Skeletal muscle satellite cell (primary cell): ENCODE measurements at regions not wholly inside any gene's neighbourhood (a gene's known extent, or its start where the extent isn't known, plus 50 kb on each side); places are given as distances from the start of the nearest gene placed in this dataset.
"Not testable (repeated sequence)": the region's sequence is repeated elsewhere in the genome, so short reads cannot be mapped to it uniquely, and the experiment has no call there.

ENCODE experiments used
- H3K27me3 ChIP-seq: 2 replicates; pipeline ENCODE4 v1.7.0; 2013; ENCODE audit warnings: low read length; ENCODE audit not compliant: control insufficient read depth, insufficient read depth
- H3K36me3 ChIP-seq: 2 replicates; pipeline ENCODE4 v1.7.0; 2013; ENCODE audit warnings: mild to moderate bottlenecking, control low read depth, low read length; ENCODE audit not compliant: insufficient read depth
- H3K4me1 ChIP-seq: 2 replicates; pipeline ENCODE4 v1.7.0; 2013; ENCODE audit warnings: low read length; ENCODE audit not compliant: control insufficient read depth, insufficient read depth
- H3K4me2 ChIP-seq: 2 replicates; pipeline ENCODE4 v1.7.0; 2013; ENCODE audit warnings: mild to moderate bottlenecking, low read length
- H3K4me3 ChIP-seq: 2 replicates; pipeline ENCODE4 v1.7.0; 2013; ENCODE audit warnings: low read length
- H3K9ac ChIP-seq: 2 replicates; pipeline ENCODE4 v1.7.0; 2013; ENCODE audit warnings: mild to moderate bottlenecking, low read depth, low read length, moderate library complexity
- H3K9me3 ChIP-seq: replicated peaks from 2 replicates; pipeline ENCODE4 v1.7.0; 2013; ENCODE audit warnings: mild to moderate bottlenecking, control low read depth, low read length

DNA sequence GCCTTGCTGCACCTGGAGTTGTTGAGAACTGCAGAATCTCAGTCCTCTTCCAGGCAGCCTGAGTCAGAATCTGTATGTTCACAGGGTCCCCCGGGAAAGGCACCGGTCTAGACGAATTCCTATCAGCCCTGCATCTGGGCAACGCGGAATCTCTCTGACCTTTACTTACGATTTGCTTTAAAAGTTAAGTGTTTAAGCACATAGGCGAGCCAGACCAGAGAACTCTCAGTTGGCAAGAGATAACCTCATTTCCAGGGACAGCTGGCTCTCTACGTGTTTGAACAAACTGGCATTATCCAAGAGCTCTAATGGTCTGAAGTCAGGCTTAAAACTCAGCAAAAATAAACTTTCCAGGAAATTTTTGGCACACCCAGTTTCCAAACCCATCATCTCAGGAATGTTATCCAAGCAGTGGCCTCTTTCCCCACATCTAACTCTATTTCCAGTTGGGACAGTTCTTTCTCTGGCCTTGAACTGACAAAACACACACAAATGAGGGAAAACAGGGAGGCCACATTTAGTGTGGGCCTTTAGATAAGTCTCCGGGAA is 53.4 kb downstream of the HES1 start:
- H3K9me3 ChIP-seq: no peaks in the 10 kb centered on the region
- H3K4me3 ChIP-seq: no peak overlapping the region
- H3K27me3 ChIP-seq: peaks cover 12% of the 10 kb centered on the region
- no peak overlapping the region for H3K4me2 ChIP-seq
- no peak overlapping the region for H3K9ac ChIP-seq
- no peaks in the 10 kb centered on the region for H3K4me1 ChIP-seq
- no peaks in the 10 kb centered on the region for H3K36me3 ChIP-seq

- not testable (repeated sequence) for H3K4me3 ChIP-seq, H3K9ac ChIP-seq, H3K36me3 ChIP-seq, H3K9me3 ChIP-seq, H3K4me1 ChIP-seq, H3K4me2 ChIP-seq
- H3K27me3 ChIP-seq: peaks cover 17% of the 10 kb centered on the region
Observed at GRCh38 chr3:194191850-194192249, 55.9 kb downstream of the HES1 start.

GRCh38 chr3:194194051-194194756 is 58.3 kb downstream of the HES1 start:
- Histone ChIP-seq H3K27me3 (peaks cover 25% of the 10 kb centered on the region), H3K9me3 (no peaks in the 10 kb centered on the region), H3K4me2 (no peak overlapping the region), H3K36me3 (no peaks in the 10 kb centered on the region), H3K9ac (no peak overlapping the region), H3K4me3 (no peak overlapping the region), H3K4me1 (no peaks in the 10 kb centered on the region)

DNA sequence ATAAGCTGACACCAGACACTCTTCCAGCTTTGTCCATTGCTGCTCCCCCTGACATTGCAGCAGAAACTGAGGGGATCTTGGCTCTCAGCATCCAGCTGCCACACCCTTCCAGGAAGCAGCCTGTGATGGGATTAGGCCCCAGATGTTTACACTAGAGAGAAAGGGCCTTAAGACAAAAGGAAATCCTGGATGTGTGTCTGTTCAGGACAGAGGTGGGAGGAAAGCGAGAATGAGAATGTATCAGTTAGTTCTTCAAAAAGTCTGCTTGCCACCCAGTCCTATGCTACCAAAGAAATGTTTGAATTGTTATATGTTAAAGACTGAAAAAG is 58.8 kb downstream of the HES1 start:
- Histone ChIP-seq H3K4me2 (no peak overlapping the region), H3K4me1 (no peaks in the 10 kb centered on the region), H3K36me3 (no peaks in the 10 kb centered on the region), H3K9me3 (no peaks in the 10 kb centered on the region), H3K4me3 (no peak overlapping the region), H3K27me3 (peaks cover 30% of the 10 kb centered on the region), H3K9ac (no peak overlapping the region)

GRCh38 chr3:194195611-194196010 is 59.7 kb downstream of the HES1 start:
- no peaks in the 10 kb centered on the region for H3K36me3 ChIP-seq
- H3K4me1 ChIP-seq: no peaks in the 10 kb centered on the region
- no peak overlapping the region for H3K9ac ChIP-seq
- H3K4me3 ChIP-seq: no peak overlapping the region
- no peaks in the 10 kb centered on the region for H3K9me3 ChIP-seq
- H3K27me3 ChIP-seq: peaks cover 37% of the 10 kb centered on the region
- no peak overlapping the region for H3K4me2 ChIP-seq

DNA sequence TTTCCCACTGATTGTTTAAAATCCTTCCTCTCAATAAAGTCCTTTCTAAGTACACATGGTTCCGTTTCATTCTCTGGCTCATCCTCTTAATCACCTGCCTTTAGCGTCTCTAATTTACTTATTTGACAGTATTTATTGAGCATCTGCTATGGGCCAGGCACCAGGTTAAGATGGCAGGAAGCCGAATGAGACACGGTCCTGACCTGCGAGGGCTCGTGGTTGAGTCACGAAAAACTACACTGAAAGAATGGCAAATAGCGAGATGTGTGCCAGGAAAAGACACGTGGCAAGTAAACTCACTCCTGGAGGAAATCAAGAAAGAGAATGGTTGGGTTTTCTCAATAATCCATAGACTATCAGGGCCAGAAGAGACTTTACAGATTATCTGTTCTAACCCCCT is 60.9 kb downstream of the HES1 start:
- H3K9me3 ChIP-seq: no peaks in the 10 kb centered on the region
- no peak overlapping the region for H3K4me3 ChIP-seq
- no peak overlapping the region for H3K9ac ChIP-seq
- H3K4me1 ChIP-seq: no peaks in the 10 kb centered on the region
- no peaks in the 10 kb centered on the region for H3K36me3 ChIP-seq
- H3K4me2 ChIP-seq: no peak overlapping the region
- peaks cover 45% of the 10 kb centered on the region for H3K27me3 ChIP-seq

GRCh38 chr3:194197396-194197960 is 61.5 kb downstream of the HES1 start:
- Histone ChIP-seq H3K4me3 (no peak overlapping the region), H3K4me2 (no peak overlapping the region), H3K9me3 (no peaks in the 10 kb centered on the region), H3K27me3 (peaks cover 46% of the 10 kb centered on the region), H3K36me3 (no peaks in the 10 kb centered on the region), H3K4me1 (no peaks in the 10 kb centered on the region), H3K9ac (no peak overlapping the region)

GRCh38 chr3:194197981-194198695 is 62.2 kb downstream of the HES1 start:
- H3K4me2 ChIP-seq: no peak overlapping the region
- peaks cover 48% of the 10 kb centered on the region for H3K27me3 ChIP-seq
- H3K4me1 ChIP-seq: no peaks in the 10 kb centered on the region
- no peaks in the 10 kb centered on the region for H3K36me3 ChIP-seq
- no peaks in the 10 kb centered on the region for H3K9me3 ChIP-seq
- no peak overlapping the region for H3K4me3 ChIP-seq
- H3K9ac ChIP-seq: no peak overlapping the region

DNA sequence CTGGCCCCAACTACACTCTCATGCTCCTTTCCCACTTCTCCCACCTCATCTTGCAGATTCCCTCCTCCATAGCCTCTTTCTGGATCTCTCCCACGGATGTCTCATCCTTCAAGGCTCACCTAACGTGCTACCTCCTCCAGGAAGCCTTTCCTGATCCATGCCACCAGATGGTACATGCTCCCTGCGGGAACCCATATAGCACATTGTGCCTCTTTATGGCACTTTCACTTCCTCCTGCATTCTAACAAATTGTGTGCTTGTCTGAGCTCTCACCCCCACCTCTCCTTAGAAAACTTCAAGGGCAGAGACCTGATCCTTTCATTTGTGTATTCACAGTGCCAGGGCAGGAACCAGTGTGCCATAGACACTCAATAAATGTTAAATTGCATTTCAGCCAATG is 63.0 kb downstream of the HES1 start:
- H3K4me2 ChIP-seq: no peak overlapping the region
- H3K36me3 ChIP-seq: no peaks in the 10 kb centered on the region
- H3K4me3 ChIP-seq: no peak overlapping the region
- H3K9ac ChIP-seq: no peak overlapping the region
- no peaks in the 10 kb centered on the region for H3K4me1 ChIP-seq
- no peaks in the 10 kb centered on the region for H3K9me3 ChIP-seq
- H3K27me3 ChIP-seq: peaks cover 56% of the 10 kb centered on the region

GRCh38 chr3:194200422-194201081 is 64.6 kb downstream of the HES1 start:
- Histone ChIP-seq H3K4me2 (no peak overlapping the region), H3K36me3 (no peaks in the 10 kb centered on the region), H3K9ac (no peak overlapping the region), H3K4me1 (no peaks in the 10 kb centered on the region), H3K4me3 (no peak overlapping the region), H3K27me3 (peaks cover 58% of the 10 kb centered on the region), H3K9me3 (no peaks in the 10 kb centered on the region)

DNA sequence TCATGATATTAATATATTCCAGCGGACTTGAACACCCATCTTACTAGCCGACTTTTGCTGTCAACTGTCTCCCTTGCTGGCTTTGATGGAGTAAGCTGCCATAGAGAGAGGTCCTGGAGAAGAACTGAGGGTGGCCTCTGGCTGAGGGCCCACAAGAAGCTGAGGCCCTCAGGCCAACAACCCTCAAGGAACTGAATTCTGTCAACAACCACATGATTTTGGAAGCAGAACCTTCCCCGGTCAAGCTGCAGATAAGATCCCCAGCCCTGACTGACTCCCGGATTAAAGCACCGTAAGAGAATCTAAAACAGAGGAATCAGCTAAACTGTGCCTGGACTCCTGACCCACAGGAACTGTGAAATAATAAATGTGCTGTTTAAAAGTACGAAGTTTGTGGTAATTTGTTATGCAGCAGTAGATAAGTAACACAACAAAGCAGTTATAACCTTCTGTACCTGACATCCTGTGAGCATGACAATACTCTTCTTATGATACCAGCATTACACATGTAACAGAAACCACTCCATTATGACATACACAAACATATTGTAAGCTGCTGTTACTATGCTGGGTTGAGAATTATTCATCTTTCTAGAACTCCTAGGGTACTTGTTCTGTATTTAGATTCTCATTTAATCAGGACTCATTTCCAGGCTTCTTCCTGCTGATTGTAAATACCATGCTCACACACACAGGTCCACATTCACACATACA is 66.2 kb downstream of the HES1 start:
- Histone ChIP-seq H3K9me3 (no peaks in the 10 kb centered on the region), H3K4me1 (no peaks in the 10 kb centered on the region), H3K36me3 (no peaks in the 10 kb centered on the region), H3K4me3 (no peak overlapping the region), H3K4me2 (no peak overlapping the region), H3K27me3 (peaks cover 58% of the 10 kb centered on the region), H3K9ac (no peak overlapping the region)
